ENCODE measurements at regions not wholly inside any gene's neighbourhood (a gene's known extent, or its start where the extent isn't known, plus 50 kb on each side); places are given as distances from the start of the nearest gene placed in this dataset.

DNA sequence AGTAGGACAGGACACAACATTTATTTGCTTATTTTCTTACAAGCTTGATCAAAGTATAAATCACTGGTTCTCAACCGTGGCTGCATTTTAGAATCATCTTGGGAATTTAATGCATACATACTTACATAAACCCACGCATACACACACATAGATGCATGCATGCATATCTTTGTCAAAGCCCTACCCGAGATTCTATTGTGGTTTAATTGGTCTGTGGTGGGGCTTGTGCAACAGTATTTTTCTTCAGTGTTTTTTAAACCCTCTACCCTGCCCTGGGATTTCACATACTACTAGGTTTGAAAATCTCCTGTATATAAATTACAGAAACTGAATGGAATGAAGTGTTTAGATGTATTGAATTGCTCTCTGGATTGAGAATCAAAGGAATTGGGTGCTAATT, 1166.2 kb downstream of the MAT2B start:
- no peak for TF ChIP-seq EZH2phosphoT487 (conservative IDR thresholded peaks at IDR 0.05; ENCODE audit: low read length)
- TF ChIP-seq, protein P1, sequence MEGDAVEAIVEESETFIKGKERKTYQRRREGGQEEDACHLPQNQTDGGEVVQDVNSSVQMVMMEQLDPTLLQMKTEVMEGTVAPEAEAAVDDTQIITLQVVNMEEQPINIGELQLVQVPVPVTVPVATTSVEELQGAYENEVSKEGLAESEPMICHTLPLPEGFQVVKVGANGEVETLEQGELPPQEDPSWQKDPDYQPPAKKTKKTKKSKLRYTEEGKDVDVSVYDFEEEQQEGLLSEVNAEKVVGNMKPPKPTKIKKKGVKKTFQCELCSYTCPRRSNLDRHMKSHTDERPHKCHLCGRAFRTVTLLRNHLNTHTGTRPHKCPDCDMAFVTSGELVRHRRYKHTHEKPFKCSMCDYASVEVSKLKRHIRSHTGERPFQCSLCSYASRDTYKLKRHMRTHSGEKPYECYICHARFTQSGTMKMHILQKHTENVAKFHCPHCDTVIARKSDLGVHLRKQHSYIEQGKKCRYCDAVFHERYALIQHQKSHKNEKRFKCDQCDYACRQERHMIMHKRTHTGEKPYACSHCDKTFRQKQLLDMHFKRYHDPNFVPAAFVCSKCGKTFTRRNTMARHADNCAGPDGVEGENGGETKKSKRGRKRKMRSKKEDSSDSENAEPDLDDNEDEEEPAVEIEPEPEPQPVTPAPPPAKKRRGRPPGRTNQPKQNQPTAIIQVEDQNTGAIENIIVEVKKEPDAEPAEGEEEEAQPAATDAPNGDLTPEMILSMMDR (IDR thresholded peaks at IDR 0.05; ENCODE audit: insufficient read depth, low read length, poor library complexity, severe bottlenecking): no peak

Measured in SU-DHL-6 (cell line).